ENCODE measurements at regions not wholly inside any gene's neighbourhood (a gene's known extent, or its start where the extent isn't known, plus 50 kb on each side); places are given as distances from the start of the nearest gene placed in this dataset.

DNA sequence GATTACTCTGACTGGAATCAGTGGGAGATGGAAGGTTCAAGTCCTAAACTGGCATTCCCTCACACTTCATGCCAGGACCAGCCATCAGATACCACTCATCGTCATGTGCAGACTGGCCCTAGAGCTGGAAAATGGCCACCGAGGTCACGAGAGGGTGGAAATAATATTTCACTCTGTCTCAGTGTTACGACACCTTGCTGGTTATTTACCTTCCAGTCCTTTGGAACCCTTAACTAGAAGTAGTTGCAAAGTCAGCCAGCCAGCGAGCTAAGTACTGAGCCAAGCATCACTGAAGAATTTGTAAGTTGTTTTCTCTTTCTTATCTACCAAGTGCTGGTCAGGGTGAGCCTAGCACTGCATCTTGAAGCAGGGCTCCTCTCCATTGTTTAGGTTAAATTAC is 309.9 kb upstream of the RASGRP1 start:
- no peak overlapping the region for H3K4me3 ChIP-seq (ENCODE audit: low read depth in 2 of 2, low read length in 2 of 2)
- no peak overlapping the region for H3K27ac ChIP-seq (ENCODE audit: low read length)
- ChIA-PET POLR2A (no interaction called here), CTCF (no interaction called here)
- no peaks in the 10 kb centered on the region for H3K27me3 ChIP-seq (ENCODE audit: control insufficient read depth, insufficient read depth, low read length)
- no peak for ATAC-seq
- no peaks in the 10 kb centered on the region for H3K9me3 ChIP-seq (ENCODE audit: control insufficient read depth, insufficient read depth, low read depth, low read length)
- intact Hi-C loops (cut with micrococcal nuclease; ENCODE audit: unreplicated experiment), result no loop called here
- DNase-seq (ENCODE audit: low read depth, low spot score), result no peak
- peaks cover 4% of the 10 kb centered on the region; the same call in 1 of the 2 replicates for H3K4me1 ChIP-seq (ENCODE audit: control insufficient read depth, insufficient read depth, low read length)
- TF ChIP-seq, protein P1, sequence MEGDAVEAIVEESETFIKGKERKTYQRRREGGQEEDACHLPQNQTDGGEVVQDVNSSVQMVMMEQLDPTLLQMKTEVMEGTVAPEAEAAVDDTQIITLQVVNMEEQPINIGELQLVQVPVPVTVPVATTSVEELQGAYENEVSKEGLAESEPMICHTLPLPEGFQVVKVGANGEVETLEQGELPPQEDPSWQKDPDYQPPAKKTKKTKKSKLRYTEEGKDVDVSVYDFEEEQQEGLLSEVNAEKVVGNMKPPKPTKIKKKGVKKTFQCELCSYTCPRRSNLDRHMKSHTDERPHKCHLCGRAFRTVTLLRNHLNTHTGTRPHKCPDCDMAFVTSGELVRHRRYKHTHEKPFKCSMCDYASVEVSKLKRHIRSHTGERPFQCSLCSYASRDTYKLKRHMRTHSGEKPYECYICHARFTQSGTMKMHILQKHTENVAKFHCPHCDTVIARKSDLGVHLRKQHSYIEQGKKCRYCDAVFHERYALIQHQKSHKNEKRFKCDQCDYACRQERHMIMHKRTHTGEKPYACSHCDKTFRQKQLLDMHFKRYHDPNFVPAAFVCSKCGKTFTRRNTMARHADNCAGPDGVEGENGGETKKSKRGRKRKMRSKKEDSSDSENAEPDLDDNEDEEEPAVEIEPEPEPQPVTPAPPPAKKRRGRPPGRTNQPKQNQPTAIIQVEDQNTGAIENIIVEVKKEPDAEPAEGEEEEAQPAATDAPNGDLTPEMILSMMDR (IDR thresholded peaks at IDR 0.05), result no peak
- TF ChIP-seq SIN3A (IDR thresholded peaks at IDR 0.05; ENCODE audit: borderline replicate concordance, insufficient read depth, low read depth, low read length) (no peak), TCF7L2 (IDR thresholded peaks at IDR 0.05; ENCODE audit: low read depth, low read length) (no peak), POLR2AphosphoS5 (IDR thresholded peaks at IDR 0.05; ENCODE audit: low read depth, low read length) (no peak)
- TF ChIP-seq, protein P2, sequence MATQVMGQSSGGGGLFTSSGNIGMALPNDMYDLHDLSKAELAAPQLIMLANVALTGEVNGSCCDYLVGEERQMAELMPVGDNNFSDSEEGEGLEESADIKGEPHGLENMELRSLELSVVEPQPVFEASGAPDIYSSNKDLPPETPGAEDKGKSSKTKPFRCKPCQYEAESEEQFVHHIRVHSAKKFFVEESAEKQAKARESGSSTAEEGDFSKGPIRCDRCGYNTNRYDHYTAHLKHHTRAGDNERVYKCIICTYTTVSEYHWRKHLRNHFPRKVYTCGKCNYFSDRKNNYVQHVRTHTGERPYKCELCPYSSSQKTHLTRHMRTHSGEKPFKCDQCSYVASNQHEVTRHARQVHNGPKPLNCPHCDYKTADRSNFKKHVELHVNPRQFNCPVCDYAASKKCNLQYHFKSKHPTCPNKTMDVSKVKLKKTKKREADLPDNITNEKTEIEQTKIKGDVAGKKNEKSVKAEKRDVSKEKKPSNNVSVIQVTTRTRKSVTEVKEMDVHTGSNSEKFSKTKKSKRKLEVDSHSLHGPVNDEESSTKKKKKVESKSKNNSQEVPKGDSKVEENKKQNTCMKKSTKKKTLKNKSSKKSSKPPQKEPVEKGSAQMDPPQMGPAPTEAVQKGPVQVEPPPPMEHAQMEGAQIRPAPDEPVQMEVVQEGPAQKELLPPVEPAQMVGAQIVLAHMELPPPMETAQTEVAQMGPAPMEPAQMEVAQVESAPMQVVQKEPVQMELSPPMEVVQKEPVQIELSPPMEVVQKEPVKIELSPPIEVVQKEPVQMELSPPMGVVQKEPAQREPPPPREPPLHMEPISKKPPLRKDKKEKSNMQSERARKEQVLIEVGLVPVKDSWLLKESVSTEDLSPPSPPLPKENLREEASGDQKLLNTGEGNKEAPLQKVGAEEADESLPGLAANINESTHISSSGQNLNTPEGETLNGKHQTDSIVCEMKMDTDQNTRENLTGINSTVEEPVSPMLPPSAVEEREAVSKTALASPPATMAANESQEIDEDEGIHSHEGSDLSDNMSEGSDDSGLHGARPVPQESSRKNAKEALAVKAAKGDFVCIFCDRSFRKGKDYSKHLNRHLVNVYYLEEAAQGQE (IDR thresholded peaks at IDR 0.05; ENCODE audit: insufficient read depth in 1 of 2, low read depth in 2 of 2, low read length in 1 of 2), result no peak
- in situ Hi-C loops (cut with HindIII; ENCODE audit: low pct_unique_long_range_greater_than_20kb, low sequenced_read_pairs), result no loop called here
- H3K36me3 ChIP-seq (ENCODE audit: control insufficient read depth, insufficient read depth, low read length), result no peaks in the 10 kb centered on the region
- no TSS peak for BruUV-seq (replicated peaks)

DNA sequence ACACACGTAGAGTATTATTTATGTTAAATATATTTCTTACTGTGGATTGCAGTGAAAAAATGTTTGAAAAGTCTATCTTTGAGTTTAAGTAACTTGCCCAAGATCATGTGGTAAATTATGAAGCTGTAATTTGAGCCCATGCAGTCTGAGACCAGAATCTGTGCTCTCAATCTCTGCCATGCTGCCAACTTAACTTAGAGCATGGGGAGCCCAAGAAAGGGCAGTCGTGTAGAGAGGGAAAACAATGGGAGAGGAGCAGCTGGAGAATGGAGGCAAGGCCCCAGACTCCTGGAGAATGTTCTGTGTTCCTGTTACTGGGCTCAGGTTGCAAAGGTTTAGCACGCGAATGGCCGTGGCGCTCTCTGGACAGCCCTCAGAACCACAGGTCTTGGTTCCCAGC is 311.6 kb upstream of the RASGRP1 start:
- Histone ChIP-seq H3K27ac (ENCODE audit: low read length) (no peak overlapping the region; the same call in 1 of the 2 replicates), H3K9me3 (ENCODE audit: control insufficient read depth, insufficient read depth, low read depth, low read length) (no peaks in the 10 kb centered on the region), H3K4me3 (ENCODE audit: low read depth in 2 of 2, low read length in 2 of 2) (no peak overlapping the region), H3K36me3 (ENCODE audit: control insufficient read depth, insufficient read depth, low read length) (no peaks in the 10 kb centered on the region), H3K27me3 (ENCODE audit: control insufficient read depth, insufficient read depth, low read length) (no peaks in the 10 kb centered on the region), H3K4me1 (ENCODE audit: control insufficient read depth, insufficient read depth, low read length) (peaks cover 4% of the 10 kb centered on the region; the same call in 1 of the 2 replicates)
- in situ Hi-C loops (cut with HindIII; ENCODE audit: low pct_unique_long_range_greater_than_20kb, low sequenced_read_pairs), result no loop called here
- ATAC-seq, result no peak
- intact Hi-C loops (cut with micrococcal nuclease; ENCODE audit: unreplicated experiment), result no loop called here
- no TSS peak for BruUV-seq (replicated peaks)
- ChIA-PET CTCF (interaction anchor here (1.1 kb wide), 1 partner anchor 18 kb away, joined by 3 read pairs; no protein-coding TSS in a partner anchor), POLR2A (no interaction called here)
- no peak for TF ChIP-seq TCF7L2 (IDR thresholded peaks at IDR 0.05; ENCODE audit: low read depth, low read length)
- TF ChIP-seq, protein P2 (IDR thresholded peaks at IDR 0.05; ENCODE audit: insufficient read depth in 1 of 2, low read depth in 2 of 2, low read length in 1 of 2), result no peak
- no peak for TF ChIP-seq SIN3A (IDR thresholded peaks at IDR 0.05; ENCODE audit: borderline replicate concordance, insufficient read depth, low read depth, low read length)
- no peak for TF ChIP-seq POLR2AphosphoS5 (IDR thresholded peaks at IDR 0.05; ENCODE audit: low read depth, low read length)
- TF ChIP-seq, protein P1 (IDR thresholded peaks at IDR 0.05), result no peak
- no peak for DNase-seq (ENCODE audit: low read depth, low spot score)

All from Panc1 (cell line).